ENCODE measurements at regions not wholly inside any gene's neighbourhood (a gene's known extent, or its start where the extent isn't known, plus 50 kb on each side); places are given as distances from the start of the nearest gene placed in this dataset.

DNA sequence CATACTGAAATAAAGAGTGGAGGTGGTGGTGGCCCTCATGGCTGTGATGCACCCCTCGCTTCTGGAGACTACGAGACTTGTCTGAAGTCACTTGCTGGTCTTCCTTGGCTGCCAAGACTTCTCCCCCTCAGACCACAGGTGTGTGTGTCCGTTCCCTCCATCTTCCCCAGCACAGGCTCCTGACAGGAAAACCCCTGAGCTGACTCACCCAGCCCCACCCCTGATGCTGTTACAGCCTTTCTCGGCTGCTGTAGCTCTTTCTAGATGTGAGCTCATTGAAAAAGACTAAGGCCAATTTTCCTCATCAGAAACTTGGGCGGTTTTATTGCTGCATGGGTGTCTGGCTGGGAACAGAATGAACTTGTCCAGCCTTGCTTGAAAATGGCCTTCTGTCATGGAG, 296.9 kb downstream of the TMEM114 start:
- TF ChIP-seq, protein P1, sequence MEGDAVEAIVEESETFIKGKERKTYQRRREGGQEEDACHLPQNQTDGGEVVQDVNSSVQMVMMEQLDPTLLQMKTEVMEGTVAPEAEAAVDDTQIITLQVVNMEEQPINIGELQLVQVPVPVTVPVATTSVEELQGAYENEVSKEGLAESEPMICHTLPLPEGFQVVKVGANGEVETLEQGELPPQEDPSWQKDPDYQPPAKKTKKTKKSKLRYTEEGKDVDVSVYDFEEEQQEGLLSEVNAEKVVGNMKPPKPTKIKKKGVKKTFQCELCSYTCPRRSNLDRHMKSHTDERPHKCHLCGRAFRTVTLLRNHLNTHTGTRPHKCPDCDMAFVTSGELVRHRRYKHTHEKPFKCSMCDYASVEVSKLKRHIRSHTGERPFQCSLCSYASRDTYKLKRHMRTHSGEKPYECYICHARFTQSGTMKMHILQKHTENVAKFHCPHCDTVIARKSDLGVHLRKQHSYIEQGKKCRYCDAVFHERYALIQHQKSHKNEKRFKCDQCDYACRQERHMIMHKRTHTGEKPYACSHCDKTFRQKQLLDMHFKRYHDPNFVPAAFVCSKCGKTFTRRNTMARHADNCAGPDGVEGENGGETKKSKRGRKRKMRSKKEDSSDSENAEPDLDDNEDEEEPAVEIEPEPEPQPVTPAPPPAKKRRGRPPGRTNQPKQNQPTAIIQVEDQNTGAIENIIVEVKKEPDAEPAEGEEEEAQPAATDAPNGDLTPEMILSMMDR (IDR thresholded peaks at IDR 0.05): no peak
- no peak for TF ChIP-seq EZH2 (IDR thresholded peaks at IDR 0.05; ENCODE audit: borderline replicate concordance, insufficient read depth, low read depth, low read length, poor library complexity, severe bottlenecking)
